HL-60 (cell line): ENCODE measurements at regions not wholly inside any gene's neighbourhood (a gene's known extent, or its start where the extent isn't known, plus 50 kb on each side); places are given as distances from the start of the nearest gene placed in this dataset.

Source experiments
- DNase-seq, 2 experiments: peaks; one replicate each; pipeline ENCODE4 v3.0.0-alpha.2; 2010 to 2020; ENCODE audit warnings: low read depth in 1 of 2, low spot score in 1 of 2
- H3K27ac ChIP-seq: fragments of 250-450 bp; sonication (Bioruptor Pico); replicated peaks from 2 replicates; pipeline ENCODE4 v1.5.1; 2020; ENCODE audit warnings: mild to moderate bottlenecking, moderate library complexity
- H3K27me3 ChIP-seq: fragments of 250-450 bp; sonication (Bioruptor Pico); 2 replicates; pipeline ENCODE4 v1.5.1; 2021; ENCODE audit warnings: mild to moderate bottlenecking, moderate library complexity; ENCODE audit not compliant: insufficient read depth, poor library complexity, severe bottlenecking
- H3K4me3 ChIP-seq: replicated peaks from 2 replicates; pipeline ENCODE4 v1.5.1; 2011; ENCODE audit warnings: mild to moderate bottlenecking, control low read depth, low read length; ENCODE audit not compliant: insufficient read depth
- GABPA ChIP-seq: IDR thresholded peaks from 2 replicates; pipeline ENCODE4 v1.6.1; 2012; ENCODE audit warnings: low read depth
- POLR2AphosphoS5 ChIP-seq: IDR thresholded peaks from 2 replicates; pipeline ENCODE4 v1.6.1; 2012; ENCODE audit warnings: low read depth
- SPI1 ChIP-seq: IDR thresholded peaks from 2 replicates; pipeline ENCODE4 v1.6.1; 2012; ENCODE audit warnings: low read depth, mild to moderate bottlenecking, borderline replicate concordance
- TF ChIP-seq, protein P1 (sequence below): IDR thresholded peaks from one replicate; pipeline ENCODE4 v1.5.1; 2011; ENCODE audit warnings: low read length, control low read depth, inconsistent platforms; ENCODE audit not compliant: insufficient read depth
- TF ChIP-seq, protein P2 (sequence below): IDR thresholded peaks from 2 replicates; pipeline ENCODE4 v1.6.1; 2012; ENCODE audit warnings: low read depth; ENCODE audit not compliant: insufficient replicate concordance

DNA sequence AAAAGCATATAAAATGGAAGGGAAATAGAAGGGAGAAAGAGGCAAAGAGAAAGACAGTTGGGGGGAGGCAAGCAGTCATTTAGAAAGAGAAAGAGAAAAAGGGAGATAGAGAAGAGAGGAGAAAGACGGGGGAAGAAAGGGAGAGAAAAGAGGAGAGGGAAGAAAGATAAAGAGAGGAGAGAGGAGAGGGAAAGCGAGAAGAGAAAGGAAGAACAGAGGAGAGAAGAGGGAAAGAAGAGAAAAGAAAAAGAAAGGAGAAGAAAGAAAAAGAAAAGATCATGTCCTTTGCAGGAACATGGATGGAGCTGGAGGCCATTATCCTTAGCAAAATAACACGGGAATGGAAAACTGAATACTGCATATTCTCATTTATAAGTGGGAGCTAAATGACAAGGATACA lies 247.7 kb downstream of the MIAT start:
- DNase-seq, result no peak
- Histone ChIP-seq H3K27ac (no peak overlapping the region), H3K4me3 (no peak overlapping the region), H3K27me3 (peaks cover 19% of the 10 kb centered on the region)
- TF ChIP-seq SPI1, result no peak
- no peak for TF ChIP-seq GABPA
- TF ChIP-seq, protein P1, sequence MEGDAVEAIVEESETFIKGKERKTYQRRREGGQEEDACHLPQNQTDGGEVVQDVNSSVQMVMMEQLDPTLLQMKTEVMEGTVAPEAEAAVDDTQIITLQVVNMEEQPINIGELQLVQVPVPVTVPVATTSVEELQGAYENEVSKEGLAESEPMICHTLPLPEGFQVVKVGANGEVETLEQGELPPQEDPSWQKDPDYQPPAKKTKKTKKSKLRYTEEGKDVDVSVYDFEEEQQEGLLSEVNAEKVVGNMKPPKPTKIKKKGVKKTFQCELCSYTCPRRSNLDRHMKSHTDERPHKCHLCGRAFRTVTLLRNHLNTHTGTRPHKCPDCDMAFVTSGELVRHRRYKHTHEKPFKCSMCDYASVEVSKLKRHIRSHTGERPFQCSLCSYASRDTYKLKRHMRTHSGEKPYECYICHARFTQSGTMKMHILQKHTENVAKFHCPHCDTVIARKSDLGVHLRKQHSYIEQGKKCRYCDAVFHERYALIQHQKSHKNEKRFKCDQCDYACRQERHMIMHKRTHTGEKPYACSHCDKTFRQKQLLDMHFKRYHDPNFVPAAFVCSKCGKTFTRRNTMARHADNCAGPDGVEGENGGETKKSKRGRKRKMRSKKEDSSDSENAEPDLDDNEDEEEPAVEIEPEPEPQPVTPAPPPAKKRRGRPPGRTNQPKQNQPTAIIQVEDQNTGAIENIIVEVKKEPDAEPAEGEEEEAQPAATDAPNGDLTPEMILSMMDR, result no peak
- no peak for TF ChIP-seq POLR2AphosphoS5
- TF ChIP-seq, protein P2, sequence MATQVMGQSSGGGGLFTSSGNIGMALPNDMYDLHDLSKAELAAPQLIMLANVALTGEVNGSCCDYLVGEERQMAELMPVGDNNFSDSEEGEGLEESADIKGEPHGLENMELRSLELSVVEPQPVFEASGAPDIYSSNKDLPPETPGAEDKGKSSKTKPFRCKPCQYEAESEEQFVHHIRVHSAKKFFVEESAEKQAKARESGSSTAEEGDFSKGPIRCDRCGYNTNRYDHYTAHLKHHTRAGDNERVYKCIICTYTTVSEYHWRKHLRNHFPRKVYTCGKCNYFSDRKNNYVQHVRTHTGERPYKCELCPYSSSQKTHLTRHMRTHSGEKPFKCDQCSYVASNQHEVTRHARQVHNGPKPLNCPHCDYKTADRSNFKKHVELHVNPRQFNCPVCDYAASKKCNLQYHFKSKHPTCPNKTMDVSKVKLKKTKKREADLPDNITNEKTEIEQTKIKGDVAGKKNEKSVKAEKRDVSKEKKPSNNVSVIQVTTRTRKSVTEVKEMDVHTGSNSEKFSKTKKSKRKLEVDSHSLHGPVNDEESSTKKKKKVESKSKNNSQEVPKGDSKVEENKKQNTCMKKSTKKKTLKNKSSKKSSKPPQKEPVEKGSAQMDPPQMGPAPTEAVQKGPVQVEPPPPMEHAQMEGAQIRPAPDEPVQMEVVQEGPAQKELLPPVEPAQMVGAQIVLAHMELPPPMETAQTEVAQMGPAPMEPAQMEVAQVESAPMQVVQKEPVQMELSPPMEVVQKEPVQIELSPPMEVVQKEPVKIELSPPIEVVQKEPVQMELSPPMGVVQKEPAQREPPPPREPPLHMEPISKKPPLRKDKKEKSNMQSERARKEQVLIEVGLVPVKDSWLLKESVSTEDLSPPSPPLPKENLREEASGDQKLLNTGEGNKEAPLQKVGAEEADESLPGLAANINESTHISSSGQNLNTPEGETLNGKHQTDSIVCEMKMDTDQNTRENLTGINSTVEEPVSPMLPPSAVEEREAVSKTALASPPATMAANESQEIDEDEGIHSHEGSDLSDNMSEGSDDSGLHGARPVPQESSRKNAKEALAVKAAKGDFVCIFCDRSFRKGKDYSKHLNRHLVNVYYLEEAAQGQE, result no peak

DNA sequence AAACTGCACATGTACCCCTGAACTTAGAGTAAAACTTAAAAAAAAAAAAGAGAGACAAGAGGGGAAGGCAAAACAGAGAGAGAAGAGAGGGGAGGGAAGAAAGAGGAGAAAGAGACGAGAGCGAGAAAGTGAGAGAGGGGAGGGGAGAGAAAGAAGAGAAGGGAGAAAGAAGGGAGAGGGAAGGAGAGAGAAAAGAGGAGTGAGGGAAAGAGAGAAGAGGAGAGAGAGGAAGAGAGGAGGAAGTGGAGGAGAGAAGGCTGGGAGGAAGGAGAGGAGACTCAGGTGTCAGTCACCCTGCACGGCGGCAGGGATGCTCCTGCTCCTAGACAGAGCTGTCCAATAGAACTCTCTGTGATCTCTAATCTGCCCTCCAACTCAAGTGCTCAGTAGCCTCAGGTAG lies 248.3 kb downstream of the MIAT start:
- peaks cover 16% of the 10 kb centered on the region for H3K27me3 ChIP-seq
- no peak overlapping the region for H3K27ac ChIP-seq
- TF ChIP-seq, protein P2, result no peak
- TF ChIP-seq POLR2AphosphoS5, result no peak
- no peak for TF ChIP-seq SPI1
- TF ChIP-seq, protein P1, result no peak
- no peak for TF ChIP-seq GABPA
- H3K4me3 ChIP-seq, result no peak overlapping the region
- no peak for DNase-seq

DNA sequence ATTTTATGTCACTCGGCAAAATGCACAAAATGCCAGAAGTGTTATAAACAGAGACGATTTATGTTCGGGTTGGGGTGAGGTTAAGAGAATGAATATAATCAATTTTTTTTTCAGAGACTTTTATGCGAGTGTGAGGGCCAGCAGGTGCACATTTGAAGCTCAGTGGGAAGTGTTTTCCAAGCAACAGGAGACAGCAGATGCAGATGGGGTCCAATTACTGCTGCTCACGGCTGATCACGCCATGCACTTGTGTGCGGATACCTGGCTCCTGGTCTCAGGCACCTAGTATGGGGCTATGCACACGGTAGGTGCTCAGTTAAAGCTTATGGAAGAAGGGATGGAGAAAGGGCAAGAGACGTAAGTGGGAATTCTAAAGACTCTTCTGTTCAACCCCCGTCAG lies 249.1 kb downstream of the MIAT start:
- Histone ChIP-seq H3K27ac (no peak overlapping the region), H3K27me3 (peaks cover 13% of the 10 kb centered on the region), H3K4me3 (no peak overlapping the region)
- TF ChIP-seq POLR2AphosphoS5 (no peak), SPI1 (no peak)
- TF ChIP-seq, protein P2, result no peak
- no peak for DNase-seq

DNA sequence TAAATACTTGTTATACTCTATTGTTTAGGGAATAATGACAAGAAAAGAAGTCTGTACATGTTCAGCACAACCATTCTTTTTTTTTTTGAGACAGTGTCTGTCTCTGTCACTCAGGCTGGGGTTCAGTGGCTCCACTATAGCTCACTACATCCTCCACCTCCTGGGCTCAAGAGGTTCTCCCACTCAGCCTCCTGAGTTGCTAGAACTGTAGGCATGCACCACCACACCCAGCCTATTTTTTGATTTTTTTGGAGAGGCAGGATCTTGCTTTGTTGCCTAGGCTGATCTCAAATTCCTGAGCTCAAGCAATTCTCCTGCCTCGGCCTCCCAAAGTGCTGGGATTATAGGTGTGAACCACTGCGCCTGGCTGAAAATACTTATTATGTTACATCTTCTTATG lies 250.0 kb downstream of the MIAT start:
- TF ChIP-seq SPI1, result no peak
- no peak for TF ChIP-seq POLR2AphosphoS5
- TF ChIP-seq, protein P1, result no peak
- no peak for TF ChIP-seq GABPA
- TF ChIP-seq, protein P2, result no peak
- H3K27ac ChIP-seq, result no peak overlapping the region
- DNase-seq, result no peak

More for the DNA sequence above, 250.0 kb downstream of the MIAT start:
- H3K4me3 ChIP-seq, result no peak overlapping the region
- H3K27me3 ChIP-seq, result peaks cover 13% of the 10 kb centered on the region
